Liver (tissue), 8 donors: ENCODE measurements at regions not wholly inside any gene's neighbourhood (a gene's known extent, or its start where the extent isn't known, plus 50 kb on each side); places are given as distances from the start of the nearest gene placed in this dataset.

Experiments
- DNase-seq: peaks from one replicate; pipeline ENCODE4 v3.0.0-alpha.2; 2017; ENCODE audit warnings: low spot score
- H3K27ac ChIP-seq, 2 donors: one replicate each; pipeline ENCODE4 v1.7.0; 2013; ENCODE audit warnings: inconsistent platforms in 2 of 2, low read length in 2 of 2, control low read depth in 1 of 2, low read depth in 1 of 2, mild to moderate bottlenecking in 1 of 2
- H3K27me3 ChIP-seq, 4 donors: one replicate each; pipeline versions ENCODE4 v1.6.1 to v1.7.0; 2013; ENCODE audit warnings: low read length in 3 of 4, inconsistent platforms in 1 of 4, mild to moderate bottlenecking in 1 of 4, moderate library complexity in 1 of 4; ENCODE audit not compliant: control insufficient read depth in 4 of 4, insufficient read depth in 4 of 4
- H3K36me3 ChIP-seq, 4 donors: one replicate each; pipeline versions ENCODE4 v1.6.1 to v1.7.0; 2013; ENCODE audit warnings: low read length in 3 of 4, mild to moderate bottlenecking in 3 of 4, low read depth in 1 of 4, moderate library complexity in 1 of 4; ENCODE audit not compliant: control insufficient read depth in 4 of 4, insufficient read depth in 3 of 4
- H3K4me1 ChIP-seq, 4 donors: one replicate each; pipeline versions ENCODE4 v1.6.1 to v1.7.0; 2013; ENCODE audit warnings: low read length in 3 of 4, mild to moderate bottlenecking in 3 of 4, moderate library complexity in 1 of 4; ENCODE audit not compliant: control insufficient read depth in 4 of 4, insufficient read depth in 4 of 4
- H3K4me3 ChIP-seq, 3 donors: one replicate each; pipeline versions ENCODE4 v1.6.1 to v1.7.0; 2013; ENCODE audit warnings: low read length in 3 of 3, control low read depth in 1 of 3, low read depth in 1 of 3, mild to moderate bottlenecking in 1 of 3
- H3K9ac ChIP-seq, 2 donors: one replicate each; pipeline ENCODE4 v1.7.0; 2013; ENCODE audit warnings: low read length in 2 of 2, mild to moderate bottlenecking in 2 of 2, moderate library complexity in 2 of 2, control low read depth in 1 of 2, low read depth in 1 of 2
- H3K9me3 ChIP-seq, 4 donors: one replicate each; pipeline versions ENCODE4 v1.6.1 to v1.7.0; 2013; ENCODE audit warnings: low read length in 3 of 4; ENCODE audit not compliant: control insufficient read depth in 4 of 4
- FOXA1 ChIP-seq: IDR thresholded peaks from 2 replicates; pipeline ENCODE4 v1.6.1; 2016; ENCODE audit warnings: antibody characterized with exemption
- FOXA2 ChIP-seq: IDR thresholded peaks from 2 replicates; pipeline ENCODE4 v1.6.1; 2016; ENCODE audit warnings: antibody characterized with exemption
- GABPA ChIP-seq, 2 donors: IDR thresholded peaks in 1 of 2; conservative IDR thresholded peaks in 1 of 2; 2 replicates each; pipeline ENCODE4 v1.6.1; 2016; ENCODE audit warnings: antibody characterized with exemption in 2 of 2, mild to moderate bottlenecking in 1 of 2, moderate library complexity in 1 of 2
- HNF4A ChIP-seq, 2 donors: conservative IDR thresholded peaks; 2 replicates each; pipeline ENCODE4 v1.6.1; 2016; ENCODE audit warnings: antibody characterized with exemption in 2 of 2, mild to moderate bottlenecking in 2 of 2
- JUND ChIP-seq, 2 donors: IDR thresholded peaks; 2 replicates each; pipeline ENCODE4 v1.6.1; 2016; ENCODE audit warnings: antibody characterized with exemption in 2 of 2
- NR2F2 ChIP-seq: IDR thresholded peaks from 2 replicates; pipeline ENCODE4 v1.6.1; 2016; ENCODE audit warnings: antibody characterized with exemption
- RAD21 ChIP-seq, 2 donors: IDR thresholded peaks; 2 replicates each; pipeline ENCODE4 v1.6.1; 2016; ENCODE audit warnings: antibody characterized with exemption in 2 of 2, mild to moderate bottlenecking in 2 of 2
- RXRA ChIP-seq, 2 donors: IDR thresholded peaks; 2 replicates each; pipeline ENCODE4 v1.6.1; 2017 to 2018; ENCODE audit warnings: antibody characterized with exemption in 2 of 2, mild to moderate bottlenecking in 1 of 2
- SP1 ChIP-seq: IDR thresholded peaks from 2 replicates; pipeline ENCODE4 v1.6.1; 2018; ENCODE audit warnings: antibody characterized with exemption, mild to moderate bottlenecking
- TAF1 ChIP-seq: conservative IDR thresholded peaks from 2 replicates; pipeline ENCODE4 v1.6.1; 2016; ENCODE audit warnings: antibody characterized with exemption, mild to moderate bottlenecking
- YY1 ChIP-seq: IDR thresholded peaks from 2 replicates; pipeline ENCODE4 v1.6.1; 2016; ENCODE audit warnings: antibody characterized with exemption, mild to moderate bottlenecking
- WGBS: extraction: QIAGEN DNeasy Blood & Tissue Kit; methylation state at CpG from one replicate; pipeline ENCODE4 v1.1.7; 2013; 5-methylcytosine and 5-hydroxymethylcytosine counted together
- TF ChIP-seq, protein P1 (sequence below): IDR thresholded peaks from 2 replicates; pipeline ENCODE4 v1.6.1; 2016; ENCODE audit warnings: antibody characterized with exemption
- TF ChIP-seq, protein P2 (sequence below): fragments of 150-350 bp; IDR thresholded peaks from 2 replicates; pipeline ENCODE4 v1.5.1; 2017; ENCODE audit warnings: improper control_type of control experiment, low read depth, low read length; ENCODE audit not compliant: missing input control
- TF ChIP-seq, protein P3 (sequence below): IDR thresholded peaks from 2 replicates; pipeline ENCODE4 v1.6.1; 2016; ENCODE audit warnings: antibody characterized with exemption
- TF ChIP-seq, protein P4 (sequence below): IDR thresholded peaks from 2 replicates; pipeline ENCODE4 v1.6.1; 2016; ENCODE audit warnings: antibody characterized with exemption, mild to moderate bottlenecking
- TF ChIP-seq, protein P5 (sequence below): IDR thresholded peaks from 2 replicates; pipeline ENCODE4 v1.6.1; 2016; ENCODE audit warnings: antibody characterized with exemption
- donor health status: healthy.
- donor health status: healthy.
- donor health status: healthy.
- donor health status: healthy.
- donor health status: healthy.

DNA sequence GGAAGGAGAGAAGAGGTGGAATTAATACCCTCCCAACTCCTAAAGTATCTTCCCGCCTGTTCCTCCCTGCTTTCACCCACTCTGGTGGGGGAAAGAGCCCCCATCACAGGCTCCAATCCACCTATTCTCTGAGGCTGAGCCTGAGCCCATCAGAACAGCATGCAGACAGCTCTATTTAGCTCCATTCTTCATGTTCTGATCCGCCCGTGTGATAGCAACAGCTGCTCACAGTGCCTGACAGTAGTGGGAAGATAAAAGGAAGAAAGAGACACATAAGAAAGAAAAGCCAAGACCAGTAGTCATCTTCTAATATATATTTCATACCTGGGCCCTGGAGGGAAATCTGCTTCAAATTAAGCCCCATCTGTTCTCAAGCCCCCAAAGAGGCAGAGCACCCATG is 80.3 kb upstream of the AKIP1 start (continued):
- TF ChIP-seq TAF1 (no peak), YY1 (no peak), NR2F2 (no peak)

DNA sequence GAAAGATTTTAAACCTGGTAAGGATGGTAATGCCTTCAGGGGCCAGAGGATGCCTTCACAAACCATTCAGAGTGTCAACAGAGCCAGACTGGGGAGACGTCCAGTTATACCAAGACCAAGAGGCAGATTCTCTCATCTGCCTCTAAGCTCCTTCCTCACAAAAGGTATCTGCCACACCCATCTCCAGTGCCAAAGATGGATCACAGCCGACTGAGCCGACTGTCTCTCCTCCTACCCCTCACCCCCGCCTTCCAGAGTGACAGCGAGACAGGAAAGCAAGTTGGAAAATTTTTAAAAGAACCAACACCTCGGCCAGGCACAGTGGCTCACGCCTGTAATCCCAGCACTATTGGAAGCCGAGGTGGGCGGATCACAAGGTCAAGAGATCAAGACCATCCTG is 79.1 kb upstream of the AKIP1 start:
- no peak overlapping the region for H3K4me3 ChIP-seq
- H3K9me3 ChIP-seq = no peaks in the 10 kb centered on the region
- H3K4me1 ChIP-seq = no peaks in the 10 kb centered on the region
- no peak overlapping the region for H3K27ac ChIP-seq
- DNase-seq = no peak
- H3K9ac ChIP-seq = no peak overlapping the region
- peaks cover 0 to 3% (median under 1%) of the 10 kb centered on the region in 4 donors for H3K27me3 ChIP-seq
- 74% methylated on average over 9 of the region's 9 CpGs for WGBS
- TF ChIP-seq RAD21 (IDR thresholded peaks at IDR 0.05) (no peak), RXRA (IDR thresholded peaks at IDR 0.05) (no peak), SP1 (no peak), YY1 (no peak), HNF4A (conservative IDR thresholded peaks at IDR 0.05) (no peak), GABPA (IDR thresholded peaks at IDR 0.05 in 1 of 2, conservative IDR thresholded peaks at IDR 0.05 in 1 of 2) (no peak), NR2F2 (no peak), FOXA2 (no peak), TAF1 (no peak), JUND (IDR thresholded peaks at IDR 0.05) (no peak), FOXA1 (no peak)
- TF ChIP-seq, protein P1, sequence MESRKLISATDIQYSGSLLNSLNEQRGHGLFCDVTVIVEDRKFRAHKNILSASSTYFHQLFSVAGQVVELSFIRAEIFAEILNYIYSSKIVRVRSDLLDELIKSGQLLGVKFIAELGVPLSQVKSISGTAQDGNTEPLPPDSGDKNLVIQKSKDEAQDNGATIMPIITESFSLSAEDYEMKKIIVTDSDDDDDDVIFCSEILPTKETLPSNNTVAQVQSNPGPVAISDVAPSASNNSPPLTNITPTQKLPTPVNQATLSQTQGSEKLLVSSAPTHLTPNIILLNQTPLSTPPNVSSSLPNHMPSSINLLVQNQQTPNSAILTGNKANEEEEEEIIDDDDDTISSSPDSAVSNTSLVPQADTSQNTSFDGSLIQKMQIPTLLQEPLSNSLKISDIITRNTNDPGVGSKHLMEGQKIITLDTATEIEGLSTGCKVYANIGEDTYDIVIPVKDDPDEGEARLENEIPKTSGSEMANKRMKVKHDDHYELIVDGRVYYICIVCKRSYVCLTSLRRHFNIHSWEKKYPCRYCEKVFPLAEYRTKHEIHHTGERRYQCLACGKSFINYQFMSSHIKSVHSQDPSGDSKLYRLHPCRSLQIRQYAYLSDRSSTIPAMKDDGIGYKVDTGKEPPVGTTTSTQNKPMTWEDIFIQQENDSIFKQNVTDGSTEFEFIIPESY = no peak
- TF ChIP-seq, protein P2, sequence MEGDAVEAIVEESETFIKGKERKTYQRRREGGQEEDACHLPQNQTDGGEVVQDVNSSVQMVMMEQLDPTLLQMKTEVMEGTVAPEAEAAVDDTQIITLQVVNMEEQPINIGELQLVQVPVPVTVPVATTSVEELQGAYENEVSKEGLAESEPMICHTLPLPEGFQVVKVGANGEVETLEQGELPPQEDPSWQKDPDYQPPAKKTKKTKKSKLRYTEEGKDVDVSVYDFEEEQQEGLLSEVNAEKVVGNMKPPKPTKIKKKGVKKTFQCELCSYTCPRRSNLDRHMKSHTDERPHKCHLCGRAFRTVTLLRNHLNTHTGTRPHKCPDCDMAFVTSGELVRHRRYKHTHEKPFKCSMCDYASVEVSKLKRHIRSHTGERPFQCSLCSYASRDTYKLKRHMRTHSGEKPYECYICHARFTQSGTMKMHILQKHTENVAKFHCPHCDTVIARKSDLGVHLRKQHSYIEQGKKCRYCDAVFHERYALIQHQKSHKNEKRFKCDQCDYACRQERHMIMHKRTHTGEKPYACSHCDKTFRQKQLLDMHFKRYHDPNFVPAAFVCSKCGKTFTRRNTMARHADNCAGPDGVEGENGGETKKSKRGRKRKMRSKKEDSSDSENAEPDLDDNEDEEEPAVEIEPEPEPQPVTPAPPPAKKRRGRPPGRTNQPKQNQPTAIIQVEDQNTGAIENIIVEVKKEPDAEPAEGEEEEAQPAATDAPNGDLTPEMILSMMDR = no peak
- TF ChIP-seq, protein P3, sequence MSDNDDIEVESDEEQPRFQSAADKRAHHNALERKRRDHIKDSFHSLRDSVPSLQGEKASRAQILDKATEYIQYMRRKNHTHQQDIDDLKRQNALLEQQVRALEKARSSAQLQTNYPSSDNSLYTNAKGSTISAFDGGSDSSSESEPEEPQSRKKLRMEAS = no peak
- no peaks in the 10 kb centered on the region for H3K36me3 ChIP-seq

DNA sequence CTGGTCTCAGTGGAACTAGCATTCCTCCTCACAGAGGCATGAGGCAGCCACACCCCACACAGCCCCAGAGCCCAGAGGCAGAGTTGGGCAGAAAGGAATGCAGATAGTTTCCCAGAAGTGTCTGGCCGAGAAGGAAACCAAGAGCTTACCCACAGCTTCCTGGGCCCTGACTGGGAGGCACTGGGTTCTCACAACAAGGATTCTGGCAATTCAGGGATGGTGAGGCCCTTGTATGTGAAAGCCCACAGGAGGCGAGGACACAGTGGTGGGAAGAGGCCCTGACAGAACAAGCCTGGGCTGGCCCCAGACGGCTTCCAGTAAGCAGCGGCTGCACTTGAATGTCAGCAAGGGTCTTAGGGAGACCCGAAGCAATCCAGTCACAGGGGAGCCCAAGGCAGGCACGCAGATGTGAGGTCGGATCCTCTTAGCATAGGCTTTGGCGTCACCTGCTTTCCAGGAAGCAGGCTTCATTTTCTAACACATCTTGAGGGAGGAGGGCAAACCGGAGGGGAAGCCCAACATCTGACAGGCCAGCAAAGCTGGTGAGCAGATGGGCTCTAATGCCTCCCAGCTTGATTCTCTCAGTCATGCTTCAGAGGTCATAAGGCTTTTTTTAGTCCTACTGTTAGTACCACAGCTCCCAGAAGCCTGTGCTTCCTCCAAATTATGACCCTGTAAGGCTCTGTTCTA is 78.3 kb upstream of the AKIP1 start:
- DNase-seq = no peak
- Histone ChIP-seq H3K4me3 (no peak overlapping the region), H3K27ac (no peak overlapping the region)

More for the DNA sequence above, 78.3 kb upstream of the AKIP1 start:
- no peaks in the 10 kb centered on the region for H3K9me3 ChIP-seq
- H3K9ac ChIP-seq = no peak overlapping the region
- H3K4me1 ChIP-seq = no peaks in the 10 kb centered on the region
- 80% methylated on average over 9 of the region's 9 CpGs for WGBS
- no peaks in the 10 kb centered on the region for H3K36me3 ChIP-seq
- TF ChIP-seq, protein P4, sequence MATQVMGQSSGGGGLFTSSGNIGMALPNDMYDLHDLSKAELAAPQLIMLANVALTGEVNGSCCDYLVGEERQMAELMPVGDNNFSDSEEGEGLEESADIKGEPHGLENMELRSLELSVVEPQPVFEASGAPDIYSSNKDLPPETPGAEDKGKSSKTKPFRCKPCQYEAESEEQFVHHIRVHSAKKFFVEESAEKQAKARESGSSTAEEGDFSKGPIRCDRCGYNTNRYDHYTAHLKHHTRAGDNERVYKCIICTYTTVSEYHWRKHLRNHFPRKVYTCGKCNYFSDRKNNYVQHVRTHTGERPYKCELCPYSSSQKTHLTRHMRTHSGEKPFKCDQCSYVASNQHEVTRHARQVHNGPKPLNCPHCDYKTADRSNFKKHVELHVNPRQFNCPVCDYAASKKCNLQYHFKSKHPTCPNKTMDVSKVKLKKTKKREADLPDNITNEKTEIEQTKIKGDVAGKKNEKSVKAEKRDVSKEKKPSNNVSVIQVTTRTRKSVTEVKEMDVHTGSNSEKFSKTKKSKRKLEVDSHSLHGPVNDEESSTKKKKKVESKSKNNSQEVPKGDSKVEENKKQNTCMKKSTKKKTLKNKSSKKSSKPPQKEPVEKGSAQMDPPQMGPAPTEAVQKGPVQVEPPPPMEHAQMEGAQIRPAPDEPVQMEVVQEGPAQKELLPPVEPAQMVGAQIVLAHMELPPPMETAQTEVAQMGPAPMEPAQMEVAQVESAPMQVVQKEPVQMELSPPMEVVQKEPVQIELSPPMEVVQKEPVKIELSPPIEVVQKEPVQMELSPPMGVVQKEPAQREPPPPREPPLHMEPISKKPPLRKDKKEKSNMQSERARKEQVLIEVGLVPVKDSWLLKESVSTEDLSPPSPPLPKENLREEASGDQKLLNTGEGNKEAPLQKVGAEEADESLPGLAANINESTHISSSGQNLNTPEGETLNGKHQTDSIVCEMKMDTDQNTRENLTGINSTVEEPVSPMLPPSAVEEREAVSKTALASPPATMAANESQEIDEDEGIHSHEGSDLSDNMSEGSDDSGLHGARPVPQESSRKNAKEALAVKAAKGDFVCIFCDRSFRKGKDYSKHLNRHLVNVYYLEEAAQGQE = no peak
- TF ChIP-seq GABPA (IDR thresholded peaks at IDR 0.05 in 1 of 2, conservative IDR thresholded peaks at IDR 0.05 in 1 of 2) = no peak
- TF ChIP-seq, protein P1 = no peak
- no peak for TF ChIP-seq TAF1
- TF ChIP-seq, protein P3 = no peak
- TF ChIP-seq, protein P5, sequence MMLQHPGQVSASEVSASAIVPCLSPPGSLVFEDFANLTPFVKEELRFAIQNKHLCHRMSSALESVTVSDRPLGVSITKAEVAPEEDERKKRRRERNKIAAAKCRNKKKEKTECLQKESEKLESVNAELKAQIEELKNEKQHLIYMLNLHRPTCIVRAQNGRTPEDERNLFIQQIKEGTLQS = no peak
- no peak for TF ChIP-seq FOXA1
- no peak for TF ChIP-seq FOXA2
- H3K27me3 ChIP-seq = peaks cover 0 to 3% (median under 1%) of the 10 kb centered on the region in 4 donors
